Activated T-helper 1 cell treated with Interleukin-2 at 50 U/mL for 16 hours (primary cell): ENCODE measurements at regions not wholly inside any gene's neighbourhood (a gene's known extent, or its start where the extent isn't known, plus 50 kb on each side); places are given as distances from the start of the nearest gene placed in this dataset.

ENCODE experiments used
- DNase-seq: peaks from one replicate; pipeline ENCODE4 v3.0.0-alpha.2; 2020; ENCODE audit warnings: low read depth

GRCh38 chr2:136404176-136404575, 286.2 kb upstream of the CXCR4 start:
- no peak for DNase-seq

GRCh38 chr2:136402281-136402680, 284.3 kb upstream of the CXCR4 start:
- no peak for DNase-seq

GRCh38 chr2:136399667-136400289, 281.8 kb upstream of the CXCR4 start:
- no peak for DNase-seq

GRCh38 chr2:136395582-136395981, 277.6 kb upstream of the CXCR4 start:
- DNase-seq: no peak

GRCh38 chr2:136394136-136395060, 276.4 kb upstream of the CXCR4 start:
- no peak for DNase-seq

- no peak for DNase-seq
Observed at GRCh38 chr2:136393514-136393913, 275.6 kb upstream of the CXCR4 start.

- DNase-seq: no peak
Observed at GRCh38 chr2:136392897-136393505, 275.1 kb upstream of the CXCR4 start.

GRCh38 chr2:136389809-136390208, 271.9 kb upstream of the CXCR4 start:
- no peak for DNase-seq

- DNase-seq: no peak
Observed at GRCh38 chr2:136386046-136386445, 268.1 kb upstream of the CXCR4 start.

- DNase-seq: peak; percentile 34
Observed at GRCh38 chr2:136384531-136385303, 266.8 kb upstream of the CXCR4 start.

GRCh38 chr2:136383167-136383566, 265.2 kb upstream of the CXCR4 start:
- no peak for DNase-seq

- DNase-seq: peak; percentile 34
Observed at GRCh38 chr2:136381722-136382633, 264.0 kb upstream of the CXCR4 start.

GRCh38 chr2:136381245-136381644, 263.3 kb upstream of the CXCR4 start:
- DNase-seq: no peak

GRCh38 chr2:136378712-136379595, 261.0 kb upstream of the CXCR4 start:
- peak; percentile 60 for DNase-seq

GRCh38 chr2:136377423-136378382, 259.8 kb upstream of the CXCR4 start:
- DNase-seq: no peak

GRCh38 chr2:136376798-136377211, 258.9 kb upstream of the CXCR4 start:
- DNase-seq: no peak

GRCh38 chr2:136376211-136376610, 258.3 kb upstream of the CXCR4 start:
- no peak for DNase-seq

GRCh38 chr2:136375017-136375901, 257.3 kb upstream of the CXCR4 start:
- DNase-seq: no peak
